ENCODE measurements at regions not wholly inside any gene's neighbourhood (a gene's known extent, or its start where the extent isn't known, plus 50 kb on each side); places are given as distances from the start of the nearest gene placed in this dataset.

DNA sequence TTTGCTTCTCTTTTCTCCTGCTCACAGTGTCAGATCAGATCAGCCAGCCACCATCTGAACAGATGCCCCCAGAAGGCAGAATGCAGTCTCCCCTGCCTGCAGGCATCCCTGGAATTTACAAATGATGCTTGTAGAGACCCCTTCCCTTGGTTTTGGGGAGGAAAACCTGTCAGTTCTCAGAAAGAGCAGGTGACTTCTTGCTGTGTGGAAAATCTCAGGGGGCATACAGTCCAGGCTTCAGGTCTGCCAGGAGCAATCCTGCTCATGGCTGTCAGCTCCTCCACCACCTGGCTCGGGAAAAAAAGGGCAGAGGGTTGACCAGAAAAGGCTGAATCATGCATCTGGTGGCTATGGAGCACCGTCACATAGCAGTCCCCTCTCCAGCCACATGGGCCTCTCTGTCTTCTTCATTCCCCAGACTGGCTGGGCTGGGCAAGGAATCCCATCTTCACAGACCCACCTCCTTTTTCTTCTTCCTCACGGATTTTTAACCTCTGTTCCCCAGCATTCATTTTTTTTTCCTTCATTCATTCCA is 107.0 kb downstream of the KCNF1 start:
- TF ChIP-seq POLR2A (IDR thresholded peaks at IDR 0.05; ENCODE audit: low read length) (no peak), GATA1 (IDR thresholded peaks at IDR 0.05; ENCODE audit: low read depth, low read length) (no peak)

Measured in erythroblast (primary cell).